WERI-Rb-1 (cell line): ENCODE measurements at regions not wholly inside any gene's neighbourhood (a gene's known extent, or its start where the extent isn't known, plus 50 kb on each side); places are given as distances from the start of the nearest gene placed in this dataset.

Experiments used
- DNase-seq: peaks from one replicate; pipeline ENCODE4 v3.0.0-alpha.2; 2020
- H3K27ac ChIP-seq: fragments of 250-450 bp; sonication (Bioruptor Pico); 2 replicates; pipeline ENCODE4 v1.5.1; 2020; ENCODE audit warnings: mild to moderate bottlenecking, moderate library complexity
- H3K27me3 ChIP-seq: fragments of 250-450 bp; sonication (Bioruptor Pico); 2 replicates; pipeline ENCODE4 v1.5.1; 2021; ENCODE audit warnings: mild to moderate bottlenecking, low read depth, moderate library complexity; ENCODE audit not compliant: insufficient read depth, severe bottlenecking
- H3K36me3 ChIP-seq: fragments of 250-450 bp; sonication (Bioruptor Pico); 2 replicates; pipeline ENCODE4 v1.5.1; 2020; ENCODE audit warnings: mild to moderate bottlenecking, moderate library complexity
- H3K4me3 ChIP-seq: 2 replicates; pipeline ENCODE4 v1.5.1; 2011; ENCODE audit warnings: low read depth, mild to moderate bottlenecking, control low read depth, low read length
- H3K9me3 ChIP-seq: fragments of 250-450 bp; sonication (Bioruptor Pico); 2 replicates; pipeline ENCODE4 v1.5.1; 2021; ENCODE audit warnings: mild to moderate bottlenecking, moderate library complexity; ENCODE audit not compliant: severe bottlenecking
- CTCF ChIP-seq: IDR thresholded peaks from 2 replicates; pipeline ENCODE4 v1.5.1; 2011; ENCODE audit warnings: low read depth, mild to moderate bottlenecking, control low read depth, inconsistent platforms, low read length

- Histone ChIP-seq H3K27me3 (no peaks in the 10 kb centered on the region), H3K27ac (no peak overlapping the region)
- DNase-seq, result no peak
Observed at GRCh38 chr4:175459571-175459970, 352.5 kb downstream of the GPM6A start.

GRCh38 chr4:175460414-175460813 lies 351.6 kb downstream of the GPM6A start:
- DNase-seq, result no peak
- H3K36me3 ChIP-seq, result no peaks in the 10 kb centered on the region
- H3K27ac ChIP-seq, result no peak overlapping the region

More at GRCh38 chr4:175459571-175459970, 352.5 kb downstream of the GPM6A start:
- Histone ChIP-seq H3K4me3 (no peak overlapping the region), H3K9me3 (peaks cover 3% of the 10 kb centered on the region), H3K36me3 (no peaks in the 10 kb centered on the region)
- no peak for TF ChIP-seq CTCF

GRCh38 chr4:175469514-175469913 lies 342.6 kb downstream of the GPM6A start:
- DNase-seq, result no peak
- Histone ChIP-seq H3K4me3 (no peak overlapping the region), H3K27me3 (no peaks in the 10 kb centered on the region), H3K9me3 (no peaks in the 10 kb centered on the region), H3K36me3 (no peaks in the 10 kb centered on the region), H3K27ac (no peak overlapping the region)
- TF ChIP-seq CTCF, result no peak

More at GRCh38 chr4:175460414-175460813, 351.6 kb downstream of the GPM6A start:
- no peak overlapping the region for H3K4me3 ChIP-seq
- peaks cover 3% of the 10 kb centered on the region for H3K9me3 ChIP-seq
- no peaks in the 10 kb centered on the region for H3K27me3 ChIP-seq
- TF ChIP-seq CTCF, result no peak

- H3K9me3 ChIP-seq, result no peaks in the 10 kb centered on the region
- no peak for DNase-seq
- H3K27ac ChIP-seq, result no peak overlapping the region
- no peak overlapping the region for H3K4me3 ChIP-seq
- TF ChIP-seq CTCF, result no peak
- H3K36me3 ChIP-seq, result no peaks in the 10 kb centered on the region
- no peaks in the 10 kb centered on the region for H3K27me3 ChIP-seq
Observed at GRCh38 chr4:175470131-175470530, 341.9 kb downstream of the GPM6A start.

- Histone ChIP-seq H3K4me3 (no peak overlapping the region), H3K9me3 (no peaks in the 10 kb centered on the region), H3K27me3 (no peaks in the 10 kb centered on the region), H3K36me3 (no peaks in the 10 kb centered on the region), H3K27ac (no peak overlapping the region)
- no peak for TF ChIP-seq CTCF
- no peak for DNase-seq
Observed at GRCh38 chr4:175480404-175480803, 331.7 kb downstream of the GPM6A start.

GRCh38 chr4:175499735-175500352 lies 312.2 kb downstream of the GPM6A start:
- no peak for TF ChIP-seq CTCF
- Histone ChIP-seq H3K4me3 (no peak overlapping the region), H3K36me3 (no peaks in the 10 kb centered on the region), H3K9me3 (peaks cover 3% of the 10 kb centered on the region), H3K27ac (no peak overlapping the region), H3K27me3 (no peaks in the 10 kb centered on the region)
- DNase-seq, result no peak
